ENCODE measurements at regions not wholly inside any gene's neighbourhood (a gene's known extent, or its start where the extent isn't known, plus 50 kb on each side); places are given as distances from the start of the nearest gene placed in this dataset.

- Mint-ChIP-seq H3K4me1 (peaks cover 24% of the 10 kb centered on the region), H3K27ac (no peak overlapping the region)
Observed at GRCh38 chr12:31781894-31782540, 53.2 kb upstream of the AMN1 start.

More at GRCh38 chr12:31781894-31782540, 53.2 kb upstream of the AMN1 start:
- peaks cover 0 to 4% (median 0%) of the 10 kb centered on the region in 3 donors for H3K9me3 ChIP-seq (ENCODE audit: control extremely low read depth in 1 of 3, control insufficient read depth in 2 of 3, insufficient read depth in 1 of 3, low read length in 2 of 3)
- peaks cover 3 to 8% of the 10 kb centered on the region in 2 donors for H3K4me1 ChIP-seq (ENCODE audit: control insufficient read depth in 2 of 2, insufficient read depth in 2 of 2, low read length in 2 of 2)
- Mint-ChIP-seq H3K27me3 (no peaks in the 10 kb centered on the region), H3K9me3 (ENCODE audit: insufficient read depth) (peaks cover 3% of the 10 kb centered on the region), H3K4me3 (no peak overlapping the region)
- no peak overlapping the region for H3K4me3 ChIP-seq (ENCODE audit: control extremely low read depth in 1 of 5, extremely low read depth in 1 of 5, insufficient read depth in 1 of 5, low read depth in 2 of 5, low read length in 4 of 5)
- TF ChIP-seq EZH2 (IDR thresholded peaks at IDR 0.05; ENCODE audit: borderline replicate concordance, insufficient read depth, low read depth, low read length, poor library complexity, severe bottlenecking) (no peak), CTCF (IDR thresholded peaks at IDR 0.05) (no peak)
- H3K79me2 ChIP-seq (ENCODE audit: control insufficient read depth, insufficient read depth, low read length): no peaks in the 10 kb centered on the region
- no peaks in the 10 kb centered on the region for H3K36me3 ChIP-seq (replicated peaks in 1 of 2; ENCODE audit: control extremely low read depth in 1 of 2, control insufficient read depth in 1 of 2, extremely low read depth in 1 of 2, insufficient read depth in 2 of 2, low read length in 1 of 2)
- no peak overlapping the region for H3K9ac ChIP-seq (ENCODE audit: low read length)
- POLR2A ChIA-PET: interaction anchor here (1.0 kb wide), 1 partner anchor 33 kb away, joined by 4 read pairs; no protein-coding TSS in a partner anchor
- no peaks in the 10 kb centered on the region for H4K20me1 ChIP-seq (ENCODE audit: control insufficient read depth, insufficient read depth, low read length, poor library complexity, severe bottlenecking)
- H3K4me2 ChIP-seq (replicated peaks; ENCODE audit: low read depth, low read length, poor library complexity, severe bottlenecking): no peak overlapping the region
- no peak for ATAC-seq (ENCODE audit: low read depth)
- intact Hi-C loops (cut with micrococcal nuclease): no loop called here
- WGBS (ENCODE audit: insufficient coverage): 96% methylated on average over 17 of the region's 17 CpGs
- DNase-seq: no peak
- H3K27ac ChIP-seq (ENCODE audit: low read length in 2 of 2): no peak overlapping the region
- no peaks in the 10 kb centered on the region for H3K27me3 ChIP-seq (replicated peaks in 1 of 4; ENCODE audit: control extremely low read depth in 1 of 4, control insufficient read depth in 3 of 4, insufficient read depth in 4 of 4, low read length in 3 of 4)
- CTCF ChIA-PET: no interaction called here
- no peak overlapping the region for H2AFZ ChIP-seq (ENCODE audit: insufficient read depth, low read depth, low read length, poor library complexity, severe bottlenecking)

Measured in B cell (primary cell).